ENCODE measurements at regions not wholly inside any gene's neighbourhood (a gene's known extent, or its start where the extent isn't known, plus 50 kb on each side); places are given as distances from the start of the nearest gene placed in this dataset.
"Not testable (repeated sequence)": the region's sequence is repeated elsewhere in the genome, so short reads cannot be mapped to it uniquely, and the experiment has no call there.

- H3K9ac ChIP-seq (ENCODE audit: low read length), result no peak overlapping the region
- H3K9me3 ChIP-seq (ENCODE audit: control insufficient read depth, low read length), result no peaks in the 10 kb centered on the region
- H3K4me1 ChIP-seq (ENCODE audit: control insufficient read depth, insufficient read depth, low read length), result no peaks in the 10 kb centered on the region
- no peaks in the 10 kb centered on the region for H3K27me3 ChIP-seq (ENCODE audit: control insufficient read depth, insufficient read depth, low read length)
- H3K4me3 ChIP-seq (ENCODE audit: low read length), result no peak overlapping the region
- H3K36me3 ChIP-seq (ENCODE audit: control insufficient read depth, insufficient read depth, low read length), result no peaks in the 10 kb centered on the region
Measured at GRCh38 chr7:67917437-67917755, 920.8 kb downstream of the TYW1 start.

- no peaks in the 10 kb centered on the region for H3K4me1 ChIP-seq (ENCODE audit: control insufficient read depth, insufficient read depth, low read length)
- no peak overlapping the region for H3K4me3 ChIP-seq (ENCODE audit: low read length)
- no peaks in the 10 kb centered on the region for H3K27me3 ChIP-seq (ENCODE audit: control insufficient read depth, insufficient read depth, low read length)
- H3K9ac ChIP-seq (ENCODE audit: low read length), result no peak overlapping the region
- H3K9me3 ChIP-seq (ENCODE audit: control insufficient read depth, low read length), result no peaks in the 10 kb centered on the region
- H3K36me3 ChIP-seq (ENCODE audit: control insufficient read depth, insufficient read depth, low read length), result no peaks in the 10 kb centered on the region
Measured at GRCh38 chr7:67918158-67918557, 921.5 kb downstream of the TYW1 start.

GRCh38 chr7:67923286-67923685, 926.7 kb downstream of the TYW1 start:
- no peak overlapping the region for H3K9ac ChIP-seq (ENCODE audit: low read length)
- no peaks in the 10 kb centered on the region for H3K4me1 ChIP-seq (ENCODE audit: control insufficient read depth, insufficient read depth, low read length)
- no peaks in the 10 kb centered on the region for H3K9me3 ChIP-seq (ENCODE audit: control insufficient read depth, low read length)
- no peak overlapping the region for H3K4me3 ChIP-seq (ENCODE audit: low read length)
- no peaks in the 10 kb centered on the region for H3K27me3 ChIP-seq (ENCODE audit: control insufficient read depth, insufficient read depth, low read length)
- H3K36me3 ChIP-seq (ENCODE audit: control insufficient read depth, insufficient read depth, low read length), result no peaks in the 10 kb centered on the region

- H3K4me3 ChIP-seq (ENCODE audit: low read length), result no peak overlapping the region
- no peaks in the 10 kb centered on the region for H3K27me3 ChIP-seq (ENCODE audit: control insufficient read depth, insufficient read depth, low read length)
- H3K9ac ChIP-seq (ENCODE audit: low read length), result no peak overlapping the region
- H3K9me3 ChIP-seq (ENCODE audit: control insufficient read depth, low read length), result no peaks in the 10 kb centered on the region
- H3K4me1 ChIP-seq (ENCODE audit: control insufficient read depth, insufficient read depth, low read length), result no peaks in the 10 kb centered on the region
- H3K36me3 ChIP-seq (ENCODE audit: control insufficient read depth, insufficient read depth, low read length), result no peaks in the 10 kb centered on the region
Measured at GRCh38 chr7:67928141-67928540, 931.5 kb downstream of the TYW1 start.

GRCh38 chr7:67936447-67936846, 939.8 kb downstream of the TYW1 start:
- not testable (repeated sequence) for H3K36me3 ChIP-seq (ENCODE audit: control insufficient read depth, insufficient read depth, low read length); H3K4me3 ChIP-seq (ENCODE audit: low read length); H3K9ac ChIP-seq (ENCODE audit: low read length); H3K27me3 ChIP-seq (ENCODE audit: control insufficient read depth, insufficient read depth, low read length); H3K4me1 ChIP-seq (ENCODE audit: control insufficient read depth, insufficient read depth, low read length); H3K9me3 ChIP-seq (ENCODE audit: control insufficient read depth, low read length)

GRCh38 chr7:67940400-67940799, 943.8 kb downstream of the TYW1 start:
- H3K9ac ChIP-seq (ENCODE audit: low read length), result no peak overlapping the region
- H3K4me1 ChIP-seq (ENCODE audit: control insufficient read depth, insufficient read depth, low read length), result no peaks in the 10 kb centered on the region
- H3K36me3 ChIP-seq (ENCODE audit: control insufficient read depth, insufficient read depth, low read length), result no peaks in the 10 kb centered on the region
- no peaks in the 10 kb centered on the region for H3K9me3 ChIP-seq (ENCODE audit: control insufficient read depth, low read length)
- no peaks in the 10 kb centered on the region for H3K27me3 ChIP-seq (ENCODE audit: control insufficient read depth, insufficient read depth, low read length)
- no peak overlapping the region for H3K4me3 ChIP-seq (ENCODE audit: low read length)

GRCh38 chr7:67947191-67947590, 950.6 kb downstream of the TYW1 start:
- H3K27me3 ChIP-seq (ENCODE audit: control insufficient read depth, insufficient read depth, low read length), result no peaks in the 10 kb centered on the region
- H3K4me1 ChIP-seq (ENCODE audit: control insufficient read depth, insufficient read depth, low read length), result no peaks in the 10 kb centered on the region
- no peak overlapping the region for H3K9ac ChIP-seq (ENCODE audit: low read length)
- no peaks in the 10 kb centered on the region for H3K36me3 ChIP-seq (ENCODE audit: control insufficient read depth, insufficient read depth, low read length)
- H3K4me3 ChIP-seq (ENCODE audit: low read length), result no peak overlapping the region
- H3K9me3 ChIP-seq (ENCODE audit: control insufficient read depth, low read length), result no peaks in the 10 kb centered on the region

- no peaks in the 10 kb centered on the region for H3K4me1 ChIP-seq (ENCODE audit: control insufficient read depth, insufficient read depth, low read length)
- H3K4me3 ChIP-seq (ENCODE audit: low read length), result no peak overlapping the region
- H3K36me3 ChIP-seq (ENCODE audit: control insufficient read depth, insufficient read depth, low read length), result no peaks in the 10 kb centered on the region
- H3K9ac ChIP-seq (ENCODE audit: low read length), result no peak overlapping the region
- H3K27me3 ChIP-seq (ENCODE audit: control insufficient read depth, insufficient read depth, low read length), result no peaks in the 10 kb centered on the region
- no peaks in the 10 kb centered on the region for H3K9me3 ChIP-seq (ENCODE audit: control insufficient read depth, low read length)
Measured at GRCh38 chr7:67947646-67948045, 951.0 kb downstream of the TYW1 start.

GRCh38 chr7:67950321-67951083, 953.9 kb downstream of the TYW1 start:
- Histone ChIP-seq H3K4me3 (ENCODE audit: low read length) (no peak overlapping the region), H3K9ac (ENCODE audit: low read length) (no peak overlapping the region), H3K36me3 (ENCODE audit: control insufficient read depth, insufficient read depth, low read length) (no peaks in the 10 kb centered on the region), H3K27me3 (ENCODE audit: control insufficient read depth, insufficient read depth, low read length) (no peaks in the 10 kb centered on the region), H3K9me3 (ENCODE audit: control insufficient read depth, low read length) (no peaks in the 10 kb centered on the region), H3K4me1 (ENCODE audit: control insufficient read depth, insufficient read depth, low read length) (no peaks in the 10 kb centered on the region)

GRCh38 chr7:67955061-67955460, 958.4 kb downstream of the TYW1 start:
- no peak overlapping the region for H3K9ac ChIP-seq (ENCODE audit: low read length)
- no peaks in the 10 kb centered on the region for H3K27me3 ChIP-seq (ENCODE audit: control insufficient read depth, insufficient read depth, low read length)
- no peak overlapping the region for H3K4me3 ChIP-seq (ENCODE audit: low read length)
- H3K9me3 ChIP-seq (ENCODE audit: control insufficient read depth, low read length), result no peaks in the 10 kb centered on the region
- H3K36me3 ChIP-seq (ENCODE audit: control insufficient read depth, insufficient read depth, low read length), result no peaks in the 10 kb centered on the region
- H3K4me1 ChIP-seq (ENCODE audit: control insufficient read depth, insufficient read depth, low read length), result no peaks in the 10 kb centered on the region

GRCh38 chr7:67962863-67963262, 966.2 kb downstream of the TYW1 start:
- Histone ChIP-seq H3K4me3 (ENCODE audit: low read length) (no peak overlapping the region), H3K27me3 (ENCODE audit: control insufficient read depth, insufficient read depth, low read length) (no peaks in the 10 kb centered on the region), H3K4me1 (ENCODE audit: control insufficient read depth, insufficient read depth, low read length) (no peaks in the 10 kb centered on the region), H3K9me3 (ENCODE audit: control insufficient read depth, low read length) (no peaks in the 10 kb centered on the region), H3K36me3 (ENCODE audit: control insufficient read depth, insufficient read depth, low read length) (no peaks in the 10 kb centered on the region), H3K9ac (ENCODE audit: low read length) (no peak overlapping the region)

GRCh38 chr7:67976490-67976889, 979.9 kb downstream of the TYW1 start:
- Histone ChIP-seq H3K9me3 (ENCODE audit: control insufficient read depth, low read length) (no peaks in the 10 kb centered on the region), H3K4me3 (ENCODE audit: low read length) (no peak overlapping the region), H3K36me3 (ENCODE audit: control insufficient read depth, insufficient read depth, low read length) (no peaks in the 10 kb centered on the region), H3K27me3 (ENCODE audit: control insufficient read depth, insufficient read depth, low read length) (no peaks in the 10 kb centered on the region), H3K9ac (ENCODE audit: low read length) (no peak overlapping the region), H3K4me1 (ENCODE audit: control insufficient read depth, insufficient read depth, low read length) (no peaks in the 10 kb centered on the region)

GRCh38 chr7:67983486-67983885, 986.9 kb downstream of the TYW1 start:
- no peak overlapping the region for H3K9ac ChIP-seq (ENCODE audit: low read length)
- H3K9me3 ChIP-seq (ENCODE audit: control insufficient read depth, low read length), result no peaks in the 10 kb centered on the region
- no peaks in the 10 kb centered on the region for H3K27me3 ChIP-seq (ENCODE audit: control insufficient read depth, insufficient read depth, low read length)
- H3K36me3 ChIP-seq (ENCODE audit: control insufficient read depth, insufficient read depth, low read length), result no peaks in the 10 kb centered on the region
- no peaks in the 10 kb centered on the region for H3K4me1 ChIP-seq (ENCODE audit: control insufficient read depth, insufficient read depth, low read length)
- no peak overlapping the region for H3K4me3 ChIP-seq (ENCODE audit: low read length)
